ENCODE measurements at regions not wholly inside any gene's neighbourhood (a gene's known extent, or its start where the extent isn't known, plus 50 kb on each side); places are given as distances from the start of the nearest gene placed in this dataset.

- FAIRE-seq (no peak), DNase-seq (ENCODE audit: low spot score) (no peak), ATAC-seq (no peak)
- ChIA-PET CTCF (ENCODE audit: low intra/inter-chr PET ratio, low total read pairs) (no interaction called here), POLR2A (no interaction called here)
- H2AFZ ChIP-seq (ENCODE audit: low read length): no peak overlapping the region
- H3K36me3 ChIP-seq (replicated peaks in 1 of 2; ENCODE audit: control insufficient read depth in 1 of 2, insufficient read depth in 2 of 2, low read length in 2 of 2): no peaks in the 10 kb centered on the region
- TF ChIP-seq ZNF619 (CRISPR knock-in tag; IDR thresholded peaks at IDR 0.05) (no peak), BRD4 (CRISPR knock-in tag; IDR thresholded peaks at IDR 0.05) (no peak), ARHGAP35 (CRISPR knock-in tag; IDR thresholded peaks at IDR 0.05; ENCODE audit: borderline replicate concordance) (no peak), ZFP62 (CRISPR knock-in tag; IDR thresholded peaks at IDR 0.05) (no peak), SP4 (CRISPR knock-in tag; IDR thresholded peaks at IDR 0.05) (no peak), RXRA (CRISPR knock-in tag; IDR thresholded peaks at IDR 0.05) (no peak), ZZZ3 (CRISPR knock-in tag; IDR thresholded peaks at IDR 0.05; ENCODE audit: borderline replicate concordance) (no peak), SOX5 (CRISPR knock-in tag; IDR thresholded peaks at IDR 0.05; ENCODE audit: borderline replicate concordance) (no peak), GFI1 (CRISPR knock-in tag; IDR thresholded peaks at IDR 0.05; ENCODE audit: borderline replicate concordance) (no peak), NFKB2 (CRISPR knock-in tag; IDR thresholded peaks at IDR 0.05; ENCODE audit: borderline replicate concordance) (no peak)
- TF ChIP-seq, protein P1, sequence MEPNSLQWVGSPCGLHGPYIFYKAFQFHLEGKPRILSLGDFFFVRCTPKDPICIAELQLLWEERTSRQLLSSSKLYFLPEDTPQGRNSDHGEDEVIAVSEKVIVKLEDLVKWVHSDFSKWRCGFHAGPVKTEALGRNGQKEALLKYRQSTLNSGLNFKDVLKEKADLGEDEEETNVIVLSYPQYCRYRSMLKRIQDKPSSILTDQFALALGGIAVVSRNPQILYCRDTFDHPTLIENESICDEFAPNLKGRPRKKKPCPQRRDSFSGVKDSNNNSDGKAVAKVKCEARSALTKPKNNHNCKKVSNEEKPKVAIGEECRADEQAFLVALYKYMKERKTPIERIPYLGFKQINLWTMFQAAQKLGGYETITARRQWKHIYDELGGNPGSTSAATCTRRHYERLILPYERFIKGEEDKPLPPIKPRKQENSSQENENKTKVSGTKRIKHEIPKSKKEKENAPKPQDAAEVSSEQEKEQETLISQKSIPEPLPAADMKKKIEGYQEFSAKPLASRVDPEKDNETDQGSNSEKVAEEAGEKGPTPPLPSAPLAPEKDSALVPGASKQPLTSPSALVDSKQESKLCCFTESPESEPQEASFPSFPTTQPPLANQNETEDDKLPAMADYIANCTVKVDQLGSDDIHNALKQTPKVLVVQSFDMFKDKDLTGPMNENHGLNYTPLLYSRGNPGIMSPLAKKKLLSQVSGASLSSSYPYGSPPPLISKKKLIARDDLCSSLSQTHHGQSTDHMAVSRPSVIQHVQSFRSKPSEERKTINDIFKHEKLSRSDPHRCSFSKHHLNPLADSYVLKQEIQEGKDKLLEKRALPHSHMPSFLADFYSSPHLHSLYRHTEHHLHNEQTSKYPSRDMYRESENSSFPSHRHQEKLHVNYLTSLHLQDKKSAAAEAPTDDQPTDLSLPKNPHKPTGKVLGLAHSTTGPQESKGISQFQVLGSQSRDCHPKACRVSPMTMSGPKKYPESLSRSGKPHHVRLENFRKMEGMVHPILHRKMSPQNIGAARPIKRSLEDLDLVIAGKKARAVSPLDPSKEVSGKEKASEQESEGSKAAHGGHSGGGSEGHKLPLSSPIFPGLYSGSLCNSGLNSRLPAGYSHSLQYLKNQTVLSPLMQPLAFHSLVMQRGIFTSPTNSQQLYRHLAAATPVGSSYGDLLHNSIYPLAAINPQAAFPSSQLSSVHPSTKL (CRISPR knock-in tag; IDR thresholded peaks at IDR 0.05): no peak
- intact Hi-C loops (cut with micrococcal nuclease; ENCODE audit: unreplicated experiment): no loop called here
- in situ Hi-C loops (cut with HindIII; ENCODE audit: extremely low pct_ligation_motif_present, low pct_unique_long_range_greater_than_20kb): no loop called here
- no peaks in the 10 kb centered on the region for H3K79me2 ChIP-seq (ENCODE audit: insufficient read depth, low read length)
- H3K27ac ChIP-seq (ENCODE audit: extremely low read length, insufficient read depth, low read length): no peak overlapping the region
- H3K9ac ChIP-seq (ENCODE audit: insufficient read depth, low read depth, low read length): no peak overlapping the region
- no peaks in the 10 kb centered on the region for H3K27me3 ChIP-seq (ENCODE audit: control insufficient read depth in 1 of 2, insufficient read depth in 2 of 2, low read length in 2 of 2)
- H3K4me1 ChIP-seq (ENCODE audit: insufficient read depth, low read length): no peaks in the 10 kb centered on the region
- no peak overlapping the region for H3K4me2 ChIP-seq (ENCODE audit: low read depth, low read length)
- 33% methylated on average over 3 of the region's 3 CpGs for WGBS (ENCODE audit: low lambda C conversion rate)
- no TSS peak for BruUV-seq (replicated peaks)
- H4K20me1 ChIP-seq (ENCODE audit: insufficient read depth, low read length): no peaks in the 10 kb centered on the region; the same call in 1 of the 2 replicates
- no peak overlapping the region for H3K4me3 ChIP-seq (replicated peaks in 1 of 3; ENCODE audit: insufficient read depth in 1 of 3, low read depth in 2 of 3, low read length in 3 of 3)
- no peaks in the 10 kb centered on the region for H3K9me3 ChIP-seq (ENCODE audit: low read length)
Observed at GRCh38 chr21:15651172-15651571, 78.6 kb upstream of the USP25 start.
